Trophoblast cell (in vitro differentiated cells and primary cell): ENCODE measurements at regions not wholly inside any gene's neighbourhood (a gene's known extent, or its start where the extent isn't known, plus 50 kb on each side); places are given as distances from the start of the nearest gene placed in this dataset.

ENCODE experiments used
- DNase-seq, 2 donors: peaks; one replicate each; pipeline ENCODE4 v3.0.0-alpha.2; 2016
- H2AFZ ChIP-seq: 2 replicates; pipeline ENCODE4 v1.6.1; 2013; ENCODE audit warnings: low read length, moderate library complexity, mild to moderate bottlenecking; ENCODE audit not compliant: insufficient read depth, poor library complexity
- H2AK5ac ChIP-seq: 2 replicates; pipeline ENCODE4 v1.6.1; 2013; ENCODE audit warnings: mild to moderate bottlenecking, low read length
- H2BK120ac ChIP-seq: 2 replicates; pipeline ENCODE4 v1.6.1; 2013; ENCODE audit warnings: low read length, mild to moderate bottlenecking, moderate library complexity; ENCODE audit not compliant: insufficient read depth, poor library complexity
- H2BK12ac ChIP-seq: 2 replicates; pipeline ENCODE4 v1.6.1; 2013; ENCODE audit warnings: mild to moderate bottlenecking, low read length, moderate library complexity
- H2BK5ac ChIP-seq: 2 replicates; pipeline ENCODE4 v1.6.1; 2013; ENCODE audit warnings: low read length, low read depth, moderate library complexity, mild to moderate bottlenecking; ENCODE audit not compliant: poor library complexity
- H3K14ac ChIP-seq: 2 replicates; pipeline ENCODE4 v1.6.1; 2013; ENCODE audit warnings: mild to moderate bottlenecking, low read length
- H3K18ac ChIP-seq: 2 replicates; pipeline ENCODE4 v1.6.1; 2013; ENCODE audit warnings: mild to moderate bottlenecking, low read length
- H3K23ac ChIP-seq: 2 replicates; pipeline ENCODE4 v1.6.1; 2013; ENCODE audit warnings: low read length
- H3K27ac ChIP-seq: 2 replicates; pipeline ENCODE4 v1.5.1; 2013; ENCODE audit warnings: low read depth, mild to moderate bottlenecking, inconsistent platforms, low read length, moderate library complexity
- H3K27me3 ChIP-seq: 2 replicates; pipeline ENCODE4 v1.6.1; 2013; ENCODE audit warnings: inconsistent platforms, mild to moderate bottlenecking, low read length, moderate library complexity; ENCODE audit not compliant: insufficient read depth
- H3K36me3 ChIP-seq, 2 experiments: 1 replicate in 1 of 2; 2 replicates in 1 of 2; pipeline ENCODE4 v1.6.1; 2013; ENCODE audit warnings: low read length in 2 of 2, mild to moderate bottlenecking in 2 of 2, moderate library complexity in 1 of 2; ENCODE audit not compliant: insufficient read depth in 2 of 2, control insufficient read depth in 1 of 2
- H3K4ac ChIP-seq: 2 replicates; pipeline ENCODE4 v1.6.1; 2013; ENCODE audit warnings: low read depth, mild to moderate bottlenecking, low read length, moderate library complexity
- H3K4me1 ChIP-seq, 2 experiments: 1 replicate in 1 of 2; 2 replicates in 1 of 2; pipeline ENCODE4 v1.6.1; 2013; ENCODE audit warnings: low read length in 2 of 2, mild to moderate bottlenecking in 2 of 2, moderate library complexity in 1 of 2; ENCODE audit not compliant: insufficient read depth in 2 of 2, control insufficient read depth in 1 of 2
- H3K4me2 ChIP-seq: 2 replicates; pipeline ENCODE4 v1.6.1; 2013; ENCODE audit warnings: inconsistent platforms, mild to moderate bottlenecking, low read length, moderate library complexity
- H3K4me3 ChIP-seq: 2 replicates; pipeline ENCODE4 v1.5.1; 2013; ENCODE audit warnings: mild to moderate bottlenecking, low read depth, low read length, inconsistent platforms
- H3K79me1 ChIP-seq: one replicate; pipeline ENCODE4 v1.6.1; 2013; ENCODE audit warnings: low read length
- H3K79me2 ChIP-seq: 2 replicates; pipeline ENCODE4 v1.6.1; 2013; ENCODE audit warnings: low read length, mild to moderate bottlenecking; ENCODE audit not compliant: control insufficient read depth, insufficient read depth, poor library complexity
- H3K9ac ChIP-seq: 2 replicates; pipeline ENCODE4 v1.6.1; 2013; ENCODE audit warnings: mild to moderate bottlenecking, low read length
- H3K9me3 ChIP-seq: 2 replicates; pipeline ENCODE4 v1.6.1; 2013; ENCODE audit warnings: low read depth, mild to moderate bottlenecking, control low read depth, inconsistent platforms, low read length; ENCODE audit not compliant: insufficient read depth
- H4K12ac ChIP-seq: 2 replicates; pipeline ENCODE4 v1.6.1; 2013; ENCODE audit warnings: low read depth, mild to moderate bottlenecking, low read length, moderate library complexity
- H4K8ac ChIP-seq: 2 replicates; pipeline ENCODE4 v1.6.1; 2013; ENCODE audit warnings: low read depth, mild to moderate bottlenecking, low read length, moderate library complexity
- H4K91ac ChIP-seq: one replicate; pipeline ENCODE4 v1.6.1; 2013; ENCODE audit warnings: low read depth, mild to moderate bottlenecking, low read length, moderate library complexity
- WGBS: extraction: QIAGEN DNeasy Blood & Tissue Kit; methylation state at CpG from one replicate; pipeline ENCODE4 v1.1.7; 2013; ENCODE audit warnings: missing lambda C conversion rate; ENCODE audit not compliant: insufficient read length, insufficient coverage; ENCODE audit errors: extremely low coverage; 5-methylcytosine and 5-hydroxymethylcytosine counted together

DNA sequence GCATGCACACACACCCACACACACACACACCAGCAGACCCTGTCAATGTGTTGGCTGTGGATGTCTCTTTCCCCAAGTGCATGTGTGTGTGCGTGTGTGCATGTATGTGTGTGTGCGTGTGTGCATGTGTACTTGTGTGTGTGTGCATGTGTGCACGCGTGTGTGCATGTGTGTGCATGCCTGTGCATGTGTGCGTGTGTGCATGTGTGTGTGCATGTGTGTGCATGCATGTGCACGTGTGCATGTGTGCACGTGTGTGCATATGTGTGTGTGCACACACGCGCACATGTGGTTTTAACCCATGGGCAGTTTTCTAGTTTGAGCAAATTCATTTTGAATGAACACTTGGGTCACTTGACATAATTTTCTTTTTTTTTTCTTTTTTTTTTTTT, 268.8 kb upstream of the IRX1 start:
- Histone ChIP-seq H3K36me3 (no peaks in the 10 kb centered on the region), H3K9ac (no peak overlapping the region), H3K27ac (no peak overlapping the region), H3K4ac (no peak overlapping the region), H3K23ac (no peak overlapping the region), H3K27me3 (no peaks in the 10 kb centered on the region), H2BK120ac (no peak overlapping the region), H4K12ac (no peak overlapping the region), H2BK12ac (no peak overlapping the region), H4K8ac (no peak overlapping the region), H3K4me2 (no peak overlapping the region), H2AK5ac (no peak overlapping the region), H3K18ac (no peak overlapping the region), H3K79me1 (no peaks in the 10 kb centered on the region), H3K14ac (no peak overlapping the region), H3K9me3 (peaks cover 22% of the 10 kb centered on the region), H3K4me1 (no peaks in the 10 kb centered on the region), H3K4me3 (no peak overlapping the region), H2BK5ac (no peak overlapping the region), H4K91ac (no peak overlapping the region), H2AFZ (no peak overlapping the region), H3K79me2 (no peaks in the 10 kb centered on the region)
- no peak for DNase-seq
- WGBS, result no CpG with 5 or more reads among the region's 9 CpGs

GRCh38 chr5:3325972-3326840, 269.4 kb upstream of the IRX1 start:
- Histone ChIP-seq H2BK12ac (no peak overlapping the region), H2AFZ (no peak overlapping the region), H4K8ac (no peak overlapping the region), H2BK5ac (no peak overlapping the region), H3K36me3 (no peaks in the 10 kb centered on the region), H3K9ac (no peak overlapping the region), H2BK120ac (no peak overlapping the region), H3K9me3 (peaks cover 22% of the 10 kb centered on the region), H3K79me2 (no peaks in the 10 kb centered on the region), H3K14ac (no peak overlapping the region), H3K27me3 (no peaks in the 10 kb centered on the region), H3K79me1 (no peaks in the 10 kb centered on the region), H3K4me1 (no peaks in the 10 kb centered on the region), H3K23ac (no peak overlapping the region), H3K27ac (no peak overlapping the region), H2AK5ac (no peak overlapping the region), H4K91ac (no peak overlapping the region), H3K4ac (no peak overlapping the region), H3K18ac (no peak overlapping the region), H3K4me2 (no peak overlapping the region), H4K12ac (no peak overlapping the region), H3K4me3 (no peak overlapping the region)
- WGBS, result no CpG with 5 or more reads among the region's 36 CpGs
- no peak for DNase-seq

- no peak overlapping the region for H4K91ac ChIP-seq
- H3K4me3 ChIP-seq, result no peak overlapping the region
- no peak overlapping the region for H3K9ac ChIP-seq
- no peak overlapping the region for H3K23ac ChIP-seq
- no peaks in the 10 kb centered on the region for H3K36me3 ChIP-seq
- no peak for DNase-seq
- H3K79me1 ChIP-seq, result no peaks in the 10 kb centered on the region
- no peaks in the 10 kb centered on the region for H3K4me1 ChIP-seq
- no peak overlapping the region for H2BK12ac ChIP-seq
- H4K12ac ChIP-seq, result no peak overlapping the region
- no CpG with 5 or more reads among the region's 28 CpGs for WGBS
- H3K4ac ChIP-seq, result no peak overlapping the region
- no peaks in the 10 kb centered on the region for H3K79me2 ChIP-seq
- H3K27ac ChIP-seq, result no peak overlapping the region
- H4K8ac ChIP-seq, result no peak overlapping the region
- H2BK5ac ChIP-seq, result no peak overlapping the region
- H3K4me2 ChIP-seq, result no peak overlapping the region
- H3K9me3 ChIP-seq, result peaks cover 22% of the 10 kb centered on the region
- H2BK120ac ChIP-seq, result no peak overlapping the region
- no peak overlapping the region for H2AFZ ChIP-seq
- no peak overlapping the region for H2AK5ac ChIP-seq
- no peak overlapping the region for H3K18ac ChIP-seq
- H3K14ac ChIP-seq, result no peak overlapping the region
- no peaks in the 10 kb centered on the region for H3K27me3 ChIP-seq
Observed at GRCh38 chr5:3325201-3325971, 270.2 kb upstream of the IRX1 start.

DNA sequence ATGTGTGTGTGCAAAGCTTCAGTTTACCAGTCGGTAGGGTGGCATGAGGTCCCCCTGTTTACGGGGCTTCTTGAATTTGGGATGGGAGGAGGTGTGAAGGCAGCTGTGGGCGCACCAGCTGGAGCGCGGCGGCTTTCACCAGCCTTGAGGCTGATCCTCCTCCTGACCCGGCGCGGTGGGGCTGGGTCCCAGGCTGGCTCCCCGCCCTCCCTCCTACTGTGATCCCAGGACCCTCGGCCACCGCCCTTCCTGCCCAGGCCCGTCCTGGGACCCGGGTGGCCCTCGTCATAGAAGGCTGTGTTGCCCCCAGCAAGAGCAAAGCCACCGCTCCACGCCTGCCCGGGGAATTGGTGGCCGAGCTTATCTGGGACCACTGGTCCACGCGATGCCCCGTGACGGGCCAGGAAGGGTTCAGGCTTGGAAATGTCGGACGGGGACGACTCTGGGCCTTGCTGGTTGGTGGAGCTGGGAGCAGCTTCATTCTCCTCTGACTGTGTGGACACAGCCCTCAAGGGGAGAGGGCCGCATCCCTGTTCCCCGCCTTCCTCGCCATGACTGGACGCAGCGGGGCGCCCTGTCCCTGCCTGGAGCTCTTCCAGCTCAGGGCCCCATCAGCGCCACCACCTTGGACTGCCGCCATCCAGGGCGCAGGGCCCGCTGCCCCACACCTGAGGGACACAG, 271.1 kb upstream of the IRX1 start:
- Histone ChIP-seq H2AK5ac (no peak overlapping the region), H3K79me1 (no peaks in the 10 kb centered on the region)

More for the DNA sequence above, 271.1 kb upstream of the IRX1 start:
- H3K18ac ChIP-seq, result no peak overlapping the region
- no peak overlapping the region for H3K23ac ChIP-seq
- no peaks in the 10 kb centered on the region for H3K79me2 ChIP-seq
- no peak overlapping the region for H2BK5ac ChIP-seq
- H2BK12ac ChIP-seq, result no peak overlapping the region
- H3K4me3 ChIP-seq, result no peak overlapping the region
- no peak overlapping the region for H4K91ac ChIP-seq
- WGBS, result no CpG with 5 or more reads among the region's 36 CpGs
- DNase-seq, result no peak
- no peaks in the 10 kb centered on the region for H3K27me3 ChIP-seq
- no peak overlapping the region for H3K14ac ChIP-seq
- H3K9ac ChIP-seq, result no peak overlapping the region
- H3K4me2 ChIP-seq, result no peak overlapping the region
- H3K4me1 ChIP-seq, result no peaks in the 10 kb centered on the region
- no peak overlapping the region for H3K27ac ChIP-seq
- no peak overlapping the region for H3K4ac ChIP-seq
- H4K8ac ChIP-seq, result no peak overlapping the region
- no peaks in the 10 kb centered on the region for H3K36me3 ChIP-seq
- no peak overlapping the region for H2AFZ ChIP-seq
- no peak overlapping the region for H4K12ac ChIP-seq
- H2BK120ac ChIP-seq, result no peak overlapping the region
- H3K9me3 ChIP-seq, result peaks cover 22% of the 10 kb centered on the region
